Central memory CD8-positive, alpha-beta T cell (primary cell): ENCODE measurements at regions not wholly inside any gene's neighbourhood (a gene's known extent, or its start where the extent isn't known, plus 50 kb on each side); places are given as distances from the start of the nearest gene placed in this dataset.
"Not testable (repeated sequence)": the region's sequence is repeated elsewhere in the genome, so short reads cannot be mapped to it uniquely, and the experiment has no call there.

Source experiments
- ATAC-seq: fragments of 150-1000 bp; cut with Tn5 transposase; replicated peaks from 2 replicates; pipeline ENCODE4 v1.10.0; 2022; ENCODE audit warnings: mild to moderate bottlenecking, moderate FRiP score, moderate number of reproducible peaks; ENCODE audit not compliant: poor library complexity, severe bottlenecking; ENCODE audit errors: extremely low read depth
- DNase-seq, 2 donors: peaks; one replicate each; pipeline ENCODE4 v3.0.0; 2021; ENCODE audit warnings: low spot score in 2 of 2
- H3K27ac Mint-ChIP-seq: one replicate; pipeline ENCODE4 v1.8.0; 2022; ENCODE audit warnings: low read depth, mild to moderate bottlenecking, moderate library complexity, mixed read lengths
- H3K27me3 Mint-ChIP-seq: one replicate; pipeline ENCODE4 v1.8.0; 2022; ENCODE audit warnings: mixed read lengths
- H3K36me3 Mint-ChIP-seq: one replicate; pipeline ENCODE4 v1.8.0; 2022; ENCODE audit warnings: mild to moderate bottlenecking, moderate library complexity, mixed read lengths; ENCODE audit not compliant: insufficient read depth
- H3K4me1 Mint-ChIP-seq: one replicate; pipeline ENCODE4 v1.8.0; 2022; ENCODE audit warnings: mixed read lengths
- H3K4me3 Mint-ChIP-seq: one replicate; pipeline ENCODE4 v1.8.0; 2022; ENCODE audit warnings: mild to moderate bottlenecking, moderate library complexity, mixed read lengths
- H3K9me3 Mint-ChIP-seq: one replicate; pipeline ENCODE4 v1.8.0; 2022; ENCODE audit warnings: mixed read lengths

GRCh38 chr2:87361805-87362204 is 340.2 kb upstream of the PLGLB1 start:
- H3K4me3 Mint-ChIP-seq, H3K4me1 Mint-ChIP-seq, H3K27me3 Mint-ChIP-seq, ATAC-seq, DNase-seq, H3K27ac Mint-ChIP-seq, H3K36me3 Mint-ChIP-seq: not testable (repeated sequence)
- peaks cover 11% of the 10 kb centered on the region for H3K9me3 Mint-ChIP-seq

- H3K9me3 Mint-ChIP-seq = peaks cover 11% of the 10 kb centered on the region
- not testable (repeated sequence) for H3K4me1 Mint-ChIP-seq, ATAC-seq, H3K27me3 Mint-ChIP-seq, H3K27ac Mint-ChIP-seq, DNase-seq, H3K36me3 Mint-ChIP-seq, H3K4me3 Mint-ChIP-seq
Measured at GRCh38 chr2:87364379-87364778, 342.7 kb upstream of the PLGLB1 start.

- ATAC-seq, H3K27me3 Mint-ChIP-seq, H3K27ac Mint-ChIP-seq, H3K4me1 Mint-ChIP-seq, H3K36me3 Mint-ChIP-seq, H3K4me3 Mint-ChIP-seq, DNase-seq: not testable (repeated sequence)
- H3K9me3 Mint-ChIP-seq = peaks cover 11% of the 10 kb centered on the region
Measured at GRCh38 chr2:87365038-87365437, 343.4 kb upstream of the PLGLB1 start.

GRCh38 chr2:87386063-87386560 is 361.8 kb upstream of the PLGLB2 start:
- H3K36me3 Mint-ChIP-seq, H3K27ac Mint-ChIP-seq, H3K9me3 Mint-ChIP-seq, H3K4me1 Mint-ChIP-seq, DNase-seq, H3K4me3 Mint-ChIP-seq, H3K27me3 Mint-ChIP-seq, ATAC-seq: not testable (repeated sequence)

- H3K4me1 Mint-ChIP-seq, DNase-seq, H3K9me3 Mint-ChIP-seq, ATAC-seq, H3K4me3 Mint-ChIP-seq, H3K36me3 Mint-ChIP-seq, H3K27ac Mint-ChIP-seq, H3K27me3 Mint-ChIP-seq: not testable (repeated sequence)
Measured at GRCh38 chr2:87395784-87396183, 352.1 kb upstream of the PLGLB2 start.

- H3K4me1 Mint-ChIP-seq, DNase-seq, H3K36me3 Mint-ChIP-seq, H3K27ac Mint-ChIP-seq, H3K4me3 Mint-ChIP-seq, H3K27me3 Mint-ChIP-seq, ATAC-seq, H3K9me3 Mint-ChIP-seq: not testable (repeated sequence)
Measured at GRCh38 chr2:87396551-87397265, 351.2 kb upstream of the PLGLB2 start.

- not testable (repeated sequence) for H3K27ac Mint-ChIP-seq, DNase-seq, ATAC-seq, H3K4me3 Mint-ChIP-seq, H3K4me1 Mint-ChIP-seq, H3K9me3 Mint-ChIP-seq, H3K27me3 Mint-ChIP-seq, H3K36me3 Mint-ChIP-seq
Measured at GRCh38 chr2:87397276-87398065, 350.4 kb upstream of the PLGLB2 start.

- H3K27ac Mint-ChIP-seq, DNase-seq: not testable (repeated sequence)
Measured at GRCh38 chr2:87398567-87399305, 349.2 kb upstream of the PLGLB2 start.

GRCh38 chr2:87401726-87402345 is 346.1 kb upstream of the PLGLB2 start:
- Mint-ChIP-seq H3K9me3 (no peaks in the 10 kb centered on the region), H3K4me3 (no peak overlapping the region), H3K36me3 (peaks cover 3% of the 10 kb centered on the region), H3K27me3 (no peaks in the 10 kb centered on the region), H3K27ac (no peak overlapping the region), H3K4me1 (no peaks in the 10 kb centered on the region)
- no peak for ATAC-seq
- no peak for DNase-seq

More at GRCh38 chr2:87398567-87399305, 349.2 kb upstream of the PLGLB2 start:
- H3K27me3 Mint-ChIP-seq, ATAC-seq, H3K36me3 Mint-ChIP-seq, H3K4me1 Mint-ChIP-seq, H3K9me3 Mint-ChIP-seq, H3K4me3 Mint-ChIP-seq: not testable (repeated sequence)

- DNase-seq = peak in 1 of 2 donors; percentile 6
- Mint-ChIP-seq H3K27ac (no peak overlapping the region), H3K4me3 (no peak overlapping the region), H3K9me3 (no peaks in the 10 kb centered on the region), H3K36me3 (peaks cover 3% of the 10 kb centered on the region), H3K4me1 (no peaks in the 10 kb centered on the region), H3K27me3 (no peaks in the 10 kb centered on the region)
- ATAC-seq = no peak
Measured at GRCh38 chr2:87403893-87404175, 344.1 kb upstream of the PLGLB2 start.

- not testable (repeated sequence) for H3K27me3 Mint-ChIP-seq, H3K4me3 Mint-ChIP-seq, ATAC-seq, H3K27ac Mint-ChIP-seq, H3K9me3 Mint-ChIP-seq, H3K36me3 Mint-ChIP-seq, H3K4me1 Mint-ChIP-seq
- peak in 1 of 2 donors; percentile 9 for DNase-seq
Measured at GRCh38 chr2:87404411-87405255, 343.3 kb upstream of the PLGLB2 start.
